KMS-11 (cell line): ENCODE measurements at regions not wholly inside any gene's neighbourhood (a gene's known extent, or its start where the extent isn't known, plus 50 kb on each side); places are given as distances from the start of the nearest gene placed in this dataset.

Experiments used
- H2AFZ ChIP-seq: fragments of 200-600 bp; sonication (generic); 2 replicates; pipeline ENCODE4 v1.6.1; 2016; ENCODE audit warnings: antibody characterized with exemption, mixed run types, low read depth
- H3K27ac ChIP-seq: fragments of 200-600 bp; sonication (generic); 2 replicates; pipeline ENCODE4 v1.6.1; 2016; ENCODE audit warnings: mild to moderate bottlenecking, mixed run types
- H3K27me3 ChIP-seq: fragments of 200-600 bp; sonication (generic); 2 replicates; pipeline ENCODE4 v1.6.1; 2017; ENCODE audit warnings: mild to moderate bottlenecking, low read depth, mixed run types, moderate library complexity; ENCODE audit not compliant: insufficient read depth
- H3K36me3 ChIP-seq: fragments of 200-600 bp; sonication (generic); 2 replicates; pipeline ENCODE4 v1.6.1; 2017; ENCODE audit warnings: mild to moderate bottlenecking, mixed run types; ENCODE audit not compliant: insufficient read depth
- H3K4me1 ChIP-seq: fragments of 200-600 bp; sonication (generic); 2 replicates; pipeline ENCODE4 v1.6.1; 2016; ENCODE audit warnings: mild to moderate bottlenecking, low read depth, mixed run types; ENCODE audit not compliant: poor library complexity, severe bottlenecking
- H3K4me2 ChIP-seq: fragments of 200-600 bp; sonication (generic); 2 replicates; pipeline ENCODE4 v1.7.0; 2016; ENCODE audit warnings: mild to moderate bottlenecking, mixed run types
- H3K4me3 ChIP-seq: fragments of 200-600 bp; sonication (generic); IDR thresholded peaks from 2 replicates; pipeline ENCODE4 v1.6.1; 2017; ENCODE audit warnings: low read depth, low read length, mixed read lengths; ENCODE audit not compliant: insufficient read depth
- H3K79me2 ChIP-seq: fragments of 200-600 bp; sonication (generic); 2 replicates; pipeline ENCODE4 v1.6.1; 2016; ENCODE audit warnings: low read depth, mixed run types; ENCODE audit not compliant: insufficient read depth
- H3K9ac ChIP-seq: fragments of 200-600 bp; sonication (generic); 2 replicates; pipeline ENCODE4 v1.6.1; 2016; ENCODE audit warnings: mild to moderate bottlenecking, mixed run types
- H4K20me1 ChIP-seq: fragments of 200-600 bp; sonication (generic); 2 replicates; pipeline ENCODE4 v1.6.1; 2016; ENCODE audit warnings: mild to moderate bottlenecking, mixed run types; ENCODE audit not compliant: insufficient read depth
- CTCF ChIP-seq: fragments of 200-600 bp; sonication (generic); conservative IDR thresholded peaks from 2 replicates; pipeline ENCODE4 v1.6.1; 2017; ENCODE audit warnings: low read depth, mild to moderate bottlenecking, antibody characterized with exemption, low read length, moderate library complexity, mixed read lengths

DNA sequence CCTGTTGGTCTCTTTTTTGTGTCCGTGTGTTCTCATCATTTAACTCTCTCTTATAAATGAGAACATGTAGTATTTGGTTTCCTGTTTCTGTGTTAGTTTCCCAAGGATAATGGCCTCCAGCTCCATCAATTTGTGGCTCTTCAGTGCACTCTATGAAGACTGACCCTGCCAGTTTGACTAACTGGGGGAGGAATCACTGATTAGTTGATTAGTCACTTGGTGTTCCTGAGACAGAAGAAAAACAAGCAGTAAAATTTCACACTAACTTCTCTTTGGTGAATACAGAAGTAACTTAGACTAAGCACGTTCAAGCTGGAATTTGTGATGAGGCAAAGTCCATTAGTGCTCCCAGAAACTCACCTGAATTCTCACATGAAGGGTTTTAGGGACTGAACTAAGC, 495.8 kb upstream of the RORB start:
- TF ChIP-seq CTCF, result no peak
- no peaks in the 10 kb centered on the region for H3K36me3 ChIP-seq
- H3K4me1 ChIP-seq, result no peaks in the 10 kb centered on the region
- no peak overlapping the region for H3K9ac ChIP-seq
- H3K4me3 ChIP-seq, result no peak overlapping the region
- no peak overlapping the region for H3K27ac ChIP-seq
- no peaks in the 10 kb centered on the region for H3K27me3 ChIP-seq
- no peak overlapping the region for H3K4me2 ChIP-seq
- no peak overlapping the region for H2AFZ ChIP-seq
- H4K20me1 ChIP-seq, result no peaks in the 10 kb centered on the region
- H3K79me2 ChIP-seq, result no peaks in the 10 kb centered on the region

- no peaks in the 10 kb centered on the region for H3K4me1 ChIP-seq
- no peaks in the 10 kb centered on the region for H3K79me2 ChIP-seq
- H3K9ac ChIP-seq, result no peak overlapping the region
- no peaks in the 10 kb centered on the region for H4K20me1 ChIP-seq
- H3K36me3 ChIP-seq, result no peaks in the 10 kb centered on the region
- H3K4me3 ChIP-seq, result no peak overlapping the region
- no peaks in the 10 kb centered on the region for H3K27me3 ChIP-seq
- no peak overlapping the region for H3K27ac ChIP-seq
- H2AFZ ChIP-seq, result no peak overlapping the region
- TF ChIP-seq CTCF, result no peak
- no peak overlapping the region for H3K4me2 ChIP-seq
These were observed 490.2 kb upstream of the RORB start for GRCh38 chr9:74006935-74007334.

GRCh38 chr9:74007833-74008232, 489.3 kb upstream of the RORB start:
- H3K36me3 ChIP-seq, result no peaks in the 10 kb centered on the region
- H3K9ac ChIP-seq, result no peak overlapping the region
- no peaks in the 10 kb centered on the region for H3K79me2 ChIP-seq
- no peaks in the 10 kb centered on the region for H3K4me1 ChIP-seq
- H2AFZ ChIP-seq, result no peak overlapping the region
- H4K20me1 ChIP-seq, result no peaks in the 10 kb centered on the region
- TF ChIP-seq CTCF, result no peak
- H3K4me2 ChIP-seq, result no peak overlapping the region
- H3K27ac ChIP-seq, result no peak overlapping the region
- no peak overlapping the region for H3K4me3 ChIP-seq
- H3K27me3 ChIP-seq, result no peaks in the 10 kb centered on the region

DNA sequence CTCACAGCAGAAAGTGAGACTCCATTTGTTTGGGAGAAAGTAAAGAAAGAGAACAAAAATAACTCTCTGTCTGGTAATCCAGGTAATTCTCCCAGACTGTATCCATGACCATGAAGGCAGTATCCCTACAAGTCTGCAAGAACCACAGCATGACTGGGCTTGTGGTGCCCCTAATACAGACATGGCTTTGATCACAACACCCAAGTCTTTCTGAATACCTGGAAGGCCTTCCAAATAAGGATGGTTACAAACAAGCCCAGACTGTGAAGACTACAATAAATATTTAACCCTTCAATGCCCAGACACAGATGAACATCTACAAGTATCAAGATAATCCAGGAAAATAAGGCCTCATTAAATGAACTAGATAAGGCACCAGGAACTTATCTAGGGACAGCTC, 481.1 kb upstream of the RORB start:
- Histone ChIP-seq H3K4me2 (no peak overlapping the region), H3K4me3 (no peak overlapping the region), H3K27ac (no peak overlapping the region), H3K27me3 (no peaks in the 10 kb centered on the region), H3K36me3 (no peaks in the 10 kb centered on the region), H3K79me2 (no peaks in the 10 kb centered on the region), H4K20me1 (no peaks in the 10 kb centered on the region), H3K9ac (no peak overlapping the region), H3K4me1 (no peaks in the 10 kb centered on the region), H2AFZ (no peak overlapping the region)
- no peak for TF ChIP-seq CTCF
